Stimulated activated CD4-positive, alpha-beta T cell treated with anti-CD3 and anti-CD28 coated beads, TNF-alpha, amount 100 ng/mL, for 4 hours (primary cell): ENCODE measurements at regions not wholly inside any gene's neighbourhood (a gene's known extent, or its start where the extent isn't known, plus 50 kb on each side); places are given as distances from the start of the nearest gene placed in this dataset.

Source experiments
- DNase-seq, 3 experiments: peaks; one replicate each; pipeline ENCODE4 v3.0.0-alpha.2; 2020; ENCODE audit warnings: low read depth in 3 of 3

DNA sequence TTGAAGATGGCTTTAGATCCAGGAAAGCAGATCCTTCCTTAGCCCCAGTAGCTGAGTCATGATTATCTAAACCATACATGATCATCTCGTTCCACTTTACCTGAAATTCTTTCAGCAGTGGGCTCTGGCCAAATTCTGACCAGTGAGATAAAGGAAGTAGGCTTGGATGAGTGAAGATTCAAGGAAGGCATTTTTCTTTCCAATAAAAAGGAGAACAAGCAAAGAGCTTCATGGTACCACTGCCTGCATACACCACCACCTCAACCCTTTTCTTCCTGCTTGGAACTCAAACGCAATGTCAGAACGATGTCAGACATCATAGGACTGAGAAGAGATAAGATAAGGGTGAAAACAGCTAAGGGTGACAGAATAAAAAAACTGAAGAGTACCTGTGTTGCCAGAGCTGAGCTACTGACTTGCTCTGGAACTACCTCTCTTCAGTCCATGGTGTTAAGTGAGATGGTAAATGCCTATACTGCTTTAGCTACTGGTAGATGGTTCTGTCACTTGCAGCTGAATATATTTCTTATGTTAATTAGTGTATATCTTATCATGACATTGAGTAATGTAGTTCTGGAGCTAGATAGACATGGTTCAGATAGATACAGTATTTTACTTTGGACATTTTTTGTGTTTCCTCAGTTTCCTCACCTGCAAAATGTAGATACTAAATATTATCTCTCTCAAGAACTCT is 58.7 kb upstream of the ACVR1 start:
- no peak for DNase-seq

DNA sequence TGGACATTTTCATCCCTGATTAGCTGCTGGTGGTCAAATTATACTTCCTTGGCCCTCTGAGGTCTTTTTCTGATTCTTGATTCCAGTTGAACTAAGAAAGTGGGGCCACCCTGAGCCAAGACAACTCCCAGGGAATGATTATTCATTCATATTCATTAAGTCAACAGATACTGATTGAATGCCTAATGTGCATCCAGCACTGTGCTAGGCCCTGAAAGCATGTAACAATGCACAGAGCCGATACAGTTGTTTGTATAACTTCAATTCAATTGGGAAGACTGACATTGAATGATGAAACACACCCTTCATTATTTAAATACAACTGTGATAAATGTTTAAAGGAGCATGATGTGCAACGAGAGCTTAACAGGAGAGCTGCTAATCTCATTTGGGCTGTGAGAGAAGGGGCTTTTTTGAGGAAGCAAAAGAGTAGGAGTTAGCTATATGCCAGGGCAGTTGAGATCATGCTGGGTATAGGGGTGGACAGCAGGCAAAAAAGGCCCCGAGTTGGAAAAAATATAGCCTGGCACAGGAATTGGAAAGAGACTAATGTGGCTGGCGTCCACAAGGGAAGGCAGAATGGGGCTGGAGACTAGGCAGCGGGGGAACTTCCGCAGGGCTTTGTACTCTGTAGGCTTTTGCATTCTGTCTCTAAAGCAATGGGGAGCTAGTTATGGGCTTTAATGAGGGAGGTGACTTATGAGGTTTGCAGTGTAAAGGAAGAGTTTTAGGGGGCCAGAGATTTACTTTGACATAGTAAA is 57.2 kb upstream of the ACVR1 start:
- no peak for DNase-seq

DNA sequence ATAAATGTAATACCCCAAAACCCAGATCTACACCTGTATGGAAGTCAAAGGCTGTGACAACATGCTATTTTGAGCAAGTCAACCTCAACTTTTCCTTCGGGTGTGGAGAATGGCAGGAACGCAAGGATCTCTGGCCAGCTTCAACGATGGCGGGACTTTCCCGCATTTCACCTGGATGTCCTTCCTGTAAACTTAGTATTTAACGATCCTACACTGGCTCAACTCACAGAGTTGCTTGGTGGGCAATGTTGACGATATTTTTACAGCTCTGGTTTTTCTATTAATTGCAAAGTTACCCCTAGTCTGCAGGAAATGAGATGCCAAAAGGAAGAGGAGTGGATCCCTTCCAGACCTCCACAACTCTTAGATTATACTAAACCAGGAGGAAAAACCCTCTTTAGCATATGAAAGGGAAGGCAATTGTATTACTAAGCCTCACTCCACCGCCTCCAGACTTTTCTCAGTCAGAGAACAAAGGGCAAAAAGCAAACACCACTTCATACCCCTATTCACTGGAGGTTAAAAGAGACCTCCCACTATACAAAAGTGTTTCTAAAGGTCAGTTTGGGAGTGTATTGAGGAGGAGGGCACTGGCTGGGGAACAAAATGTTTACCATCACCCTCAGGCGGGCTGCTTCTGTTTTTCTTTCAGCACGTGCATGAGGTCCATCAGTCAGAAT is 56.5 kb upstream of the ACVR1 start:
- no peak for DNase-seq

DNA sequence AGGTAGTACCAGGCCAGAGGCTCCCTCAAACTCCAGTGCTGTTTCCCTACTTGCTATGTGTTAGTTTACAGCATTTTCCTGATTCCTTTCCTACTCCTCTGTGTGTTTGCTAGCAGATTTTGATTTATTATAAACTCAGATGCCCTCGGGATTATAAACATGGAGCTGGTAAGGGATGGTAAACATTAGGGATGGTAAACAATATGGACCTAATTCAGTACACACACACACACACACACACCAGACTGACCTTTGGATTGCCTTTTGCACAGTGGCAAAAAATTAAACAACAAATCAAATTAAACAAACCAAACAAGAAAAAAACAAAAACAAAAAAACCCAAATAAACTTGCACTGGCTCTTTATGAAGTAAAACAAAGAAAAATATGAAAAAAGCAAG is 55.4 kb upstream of the ACVR1 start:
- DNase-seq = no peak

DNA sequence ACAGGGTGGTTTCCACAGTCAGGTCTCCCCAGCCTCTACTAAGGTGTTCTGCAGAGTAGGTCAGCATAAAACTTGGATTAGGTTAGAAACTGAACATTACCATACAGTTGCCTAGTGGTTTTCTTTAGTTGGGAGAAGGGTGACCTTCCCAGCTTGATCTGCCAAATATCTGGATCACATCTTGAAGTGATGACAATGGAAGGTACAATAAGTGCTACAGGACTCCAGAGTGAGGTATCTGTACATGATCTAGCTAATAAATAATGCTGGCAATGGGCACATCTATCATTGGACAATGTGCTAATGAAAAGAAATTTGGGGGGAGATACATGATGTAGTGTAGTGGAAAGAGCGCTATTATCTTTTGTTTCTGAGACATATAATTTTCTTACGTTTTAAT is 54.6 kb upstream of the ACVR1 start:
- no peak for DNase-seq

DNA sequence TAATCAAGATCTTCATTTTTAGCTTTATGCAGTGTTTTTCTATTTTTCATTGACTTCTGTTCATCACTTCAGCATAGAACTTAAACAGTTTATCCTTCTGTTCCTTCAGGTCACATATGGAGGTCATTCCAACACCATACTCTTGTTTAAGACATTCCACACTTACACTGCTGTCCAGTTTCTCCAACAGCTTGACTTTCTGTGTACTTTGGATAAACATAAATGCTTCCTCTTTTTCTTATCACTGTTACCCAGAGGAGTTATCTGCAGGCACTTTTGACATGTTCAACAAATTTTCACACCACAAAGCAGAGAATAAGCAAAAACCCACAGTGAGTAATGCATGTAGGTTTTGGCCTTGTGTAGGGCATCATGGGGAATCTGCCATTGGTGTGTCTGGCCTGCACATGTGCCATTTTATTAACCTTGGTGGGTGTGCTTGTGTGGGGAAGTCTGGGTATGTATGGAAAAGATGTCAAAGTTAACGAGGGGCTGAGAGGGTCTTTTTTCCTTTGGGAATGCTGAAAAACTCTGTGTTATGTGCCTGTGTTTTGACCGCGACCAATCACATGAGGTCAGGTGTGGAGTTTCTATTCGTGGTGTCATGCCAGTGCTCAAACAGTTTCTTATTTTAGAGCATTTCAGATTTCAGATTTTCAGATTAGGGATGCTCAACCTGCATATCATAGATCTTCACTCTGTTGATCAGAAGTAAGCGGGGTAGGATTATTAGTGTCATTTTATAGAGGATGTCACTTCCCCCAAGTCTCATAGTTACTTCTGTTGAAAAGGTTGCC is 53.9 kb upstream of the ACVR1 start:
- DNase-seq = no peak

DNA sequence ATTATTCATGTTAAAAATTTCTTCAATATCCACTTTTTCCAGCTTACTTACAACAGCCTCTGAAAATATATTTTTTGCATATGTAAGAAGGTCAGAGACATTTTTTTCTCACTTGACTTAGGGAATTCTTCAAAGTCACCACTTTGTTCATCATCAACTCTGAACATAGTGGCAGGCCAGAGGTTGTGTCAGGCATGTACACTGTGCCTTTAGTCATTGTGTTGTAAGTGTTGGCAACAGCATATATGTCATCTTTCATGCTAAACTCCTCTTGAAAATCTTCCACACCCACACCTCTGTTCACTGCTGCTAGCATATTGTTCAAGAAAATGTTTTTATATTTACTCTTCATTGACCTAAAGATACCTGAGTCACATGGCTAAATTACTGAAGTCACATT is 52.2 kb upstream of the ACVR1 start:
- no peak for DNase-seq

DNA sequence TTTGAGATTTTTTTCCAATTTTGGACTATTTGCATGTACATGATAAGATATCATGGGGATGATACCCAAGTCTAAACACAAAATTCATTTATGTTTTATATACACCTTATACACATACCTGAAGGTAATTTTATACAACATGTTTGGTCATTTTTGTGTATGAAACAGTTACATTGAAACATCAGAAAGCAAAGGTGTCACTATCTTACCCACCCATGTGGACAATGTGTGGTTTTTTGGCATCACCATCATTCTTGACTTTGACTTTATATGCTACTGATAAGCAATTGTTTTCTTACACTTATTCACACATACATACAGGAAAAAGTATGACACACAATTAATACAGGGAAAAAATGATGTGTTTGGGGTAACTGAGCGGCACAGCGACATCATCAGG is 51.0 kb upstream of the ACVR1 start:
- DNase-seq = no peak
